ENCODE measurements at regions not wholly inside any gene's neighbourhood (a gene's known extent, or its start where the extent isn't known, plus 50 kb on each side); places are given as distances from the start of the nearest gene placed in this dataset.

DNA sequence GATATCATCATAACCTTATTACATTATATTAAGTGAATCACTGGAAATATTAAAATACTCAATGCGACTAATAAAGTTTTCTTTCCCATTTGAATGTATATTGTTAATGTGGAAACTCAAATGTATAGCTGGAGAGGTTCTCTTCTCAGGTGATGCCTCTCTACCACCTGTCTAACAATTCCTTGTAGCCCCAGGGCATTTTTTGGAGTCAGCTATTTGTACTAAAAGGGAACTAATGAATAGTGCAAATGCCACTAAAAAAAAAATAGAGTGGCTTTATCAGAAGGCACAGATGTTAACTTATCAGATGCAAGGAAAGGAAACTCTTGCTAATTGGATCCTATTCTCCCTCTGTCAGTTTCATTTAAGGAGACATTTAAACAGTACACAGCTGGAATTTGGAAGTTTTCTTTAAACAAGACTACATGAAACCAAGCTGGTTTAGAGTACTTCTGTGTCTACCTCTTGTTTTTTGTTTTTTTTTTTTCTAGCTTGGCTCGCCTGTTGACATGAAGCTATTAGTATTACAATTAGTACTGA, 897.0 kb upstream of the SLC35B3 start:
- Histone ChIP-seq H3K27ac (ENCODE audit: low read depth in 1 of 2, low read length in 1 of 2) (no peak overlapping the region), H3K36me3 (ENCODE audit: control insufficient read depth in 4 of 4, insufficient read depth in 4 of 4, low read length in 4 of 4) (no peaks in the 10 kb centered on the region), H3K9me3 (ENCODE audit: control insufficient read depth in 4 of 4, insufficient read depth in 3 of 4, low read length in 3 of 4) (no peaks in the 10 kb centered on the region), H3K4me3 (no peak overlapping the region), H3K27me3 (ENCODE audit: control insufficient read depth in 3 of 3, insufficient read depth in 3 of 3, low read length in 2 of 3) (no peaks in the 10 kb centered on the region), H3K4me1 (ENCODE audit: control insufficient read depth in 5 of 5, insufficient read depth in 5 of 5, low read length in 5 of 5) (peaks cover 0 to 8% (median 0%) of the 10 kb centered on the region in 5 donors), H3K9ac (ENCODE audit: insufficient read depth in 1 of 2, low read length in 2 of 2) (no peak overlapping the region)
- ATAC-seq (ENCODE audit: insufficient read depth, low FRiP score): no peak
- DNase-seq: no peak
- TF ChIP-seq, protein P1, sequence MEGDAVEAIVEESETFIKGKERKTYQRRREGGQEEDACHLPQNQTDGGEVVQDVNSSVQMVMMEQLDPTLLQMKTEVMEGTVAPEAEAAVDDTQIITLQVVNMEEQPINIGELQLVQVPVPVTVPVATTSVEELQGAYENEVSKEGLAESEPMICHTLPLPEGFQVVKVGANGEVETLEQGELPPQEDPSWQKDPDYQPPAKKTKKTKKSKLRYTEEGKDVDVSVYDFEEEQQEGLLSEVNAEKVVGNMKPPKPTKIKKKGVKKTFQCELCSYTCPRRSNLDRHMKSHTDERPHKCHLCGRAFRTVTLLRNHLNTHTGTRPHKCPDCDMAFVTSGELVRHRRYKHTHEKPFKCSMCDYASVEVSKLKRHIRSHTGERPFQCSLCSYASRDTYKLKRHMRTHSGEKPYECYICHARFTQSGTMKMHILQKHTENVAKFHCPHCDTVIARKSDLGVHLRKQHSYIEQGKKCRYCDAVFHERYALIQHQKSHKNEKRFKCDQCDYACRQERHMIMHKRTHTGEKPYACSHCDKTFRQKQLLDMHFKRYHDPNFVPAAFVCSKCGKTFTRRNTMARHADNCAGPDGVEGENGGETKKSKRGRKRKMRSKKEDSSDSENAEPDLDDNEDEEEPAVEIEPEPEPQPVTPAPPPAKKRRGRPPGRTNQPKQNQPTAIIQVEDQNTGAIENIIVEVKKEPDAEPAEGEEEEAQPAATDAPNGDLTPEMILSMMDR (IDR thresholded peaks at IDR 0.05; ENCODE audit: control extremely low read depth, extremely low read depth): no peak
- 83 to 84% methylated on average over 2 of the region's 2 CpGs for WGBS, 2 donors

DNA sequence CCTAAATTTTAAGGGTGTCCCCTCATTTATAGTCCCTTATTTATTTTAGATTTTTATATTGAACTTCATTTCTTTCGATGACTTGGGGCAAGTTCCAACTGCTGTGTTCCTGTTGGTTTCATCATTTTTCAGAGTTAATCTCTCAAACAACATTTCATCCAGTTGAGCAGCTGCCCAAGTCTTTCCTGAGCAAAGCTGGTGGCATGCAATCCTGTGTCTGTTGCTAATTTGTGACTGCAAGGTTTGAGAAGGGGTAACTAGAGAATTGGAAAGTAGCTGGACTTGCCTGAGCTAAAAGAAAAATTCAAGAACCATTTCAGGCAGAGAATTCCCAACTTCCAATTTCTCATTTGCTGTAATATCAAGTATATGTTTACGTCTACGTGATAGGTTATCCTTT, 881.5 kb upstream of the SLC35B3 start:
- Histone ChIP-seq H3K36me3 (ENCODE audit: control insufficient read depth in 4 of 4, insufficient read depth in 4 of 4, low read length in 4 of 4) (no peaks in the 10 kb centered on the region), H3K4me3 (no peak overlapping the region), H3K4me1 (ENCODE audit: control insufficient read depth in 5 of 5, insufficient read depth in 5 of 5, low read length in 5 of 5) (no peaks in the 10 kb centered on the region), H3K27me3 (ENCODE audit: control insufficient read depth in 3 of 3, insufficient read depth in 3 of 3, low read length in 2 of 3) (no peaks in the 10 kb centered on the region), H3K9ac (ENCODE audit: insufficient read depth in 1 of 2, low read length in 2 of 2) (no peak overlapping the region), H3K9me3 (ENCODE audit: control insufficient read depth in 4 of 4, insufficient read depth in 3 of 4, low read length in 3 of 4) (no peaks in the 10 kb centered on the region), H3K27ac (ENCODE audit: low read depth in 1 of 2, low read length in 1 of 2) (no peak overlapping the region)
- DNase-seq: no peak
- TF ChIP-seq, protein P1 (IDR thresholded peaks at IDR 0.05; ENCODE audit: control extremely low read depth, extremely low read depth): no peak
- no peak for ATAC-seq (ENCODE audit: insufficient read depth, low FRiP score)
- WGBS, 2 donors: 87 to 94% methylated on average over 3 of the region's 3 CpGs

DNA sequence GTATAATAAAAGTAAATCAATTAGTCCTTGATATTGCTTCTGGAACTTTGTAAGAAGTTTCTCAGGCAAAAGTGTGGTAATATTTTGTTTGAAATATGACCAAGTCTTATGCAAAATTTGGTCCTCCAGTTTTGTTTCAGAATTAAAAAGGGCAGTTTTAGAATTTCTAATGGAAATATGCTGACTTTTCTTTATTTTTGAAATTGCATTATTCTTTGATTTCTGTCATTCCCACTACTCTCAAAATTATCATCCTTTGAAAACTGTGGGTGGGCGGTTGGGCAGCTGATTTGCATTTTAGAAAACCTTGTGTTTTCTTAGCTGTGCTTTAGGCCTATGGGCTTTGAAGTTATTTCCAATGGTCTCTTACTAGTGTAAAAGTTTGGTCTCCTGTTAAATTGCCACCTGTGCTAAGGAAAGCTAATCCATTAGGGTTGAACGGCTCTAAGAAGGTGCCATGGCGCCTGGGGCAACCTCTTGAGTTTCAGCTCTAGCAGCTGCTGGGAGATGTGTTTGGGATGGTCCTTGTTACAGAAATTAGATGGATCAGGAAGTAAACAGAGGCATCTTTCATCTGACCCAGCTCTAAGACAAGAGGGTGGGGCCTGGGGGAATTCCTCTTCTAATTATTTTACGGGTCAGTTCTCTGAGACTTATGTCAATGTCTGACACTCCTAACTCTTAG, 880.8 kb upstream of the SLC35B3 start:
- H3K9ac ChIP-seq (ENCODE audit: insufficient read depth in 1 of 2, low read length in 2 of 2): no peak overlapping the region
- 78 to 84% methylated on average over 4 of the region's 4 CpGs for WGBS, 2 donors
- H3K4me3 ChIP-seq: no peak overlapping the region
- DNase-seq: no peak
- H3K27me3 ChIP-seq (ENCODE audit: control insufficient read depth in 3 of 3, insufficient read depth in 3 of 3, low read length in 2 of 3): no peaks in the 10 kb centered on the region
- ATAC-seq (ENCODE audit: insufficient read depth, low FRiP score): no peak
- TF ChIP-seq, protein P1 (IDR thresholded peaks at IDR 0.05; ENCODE audit: control extremely low read depth, extremely low read depth): no peak
- H3K36me3 ChIP-seq (ENCODE audit: control insufficient read depth in 4 of 4, insufficient read depth in 4 of 4, low read length in 4 of 4): no peaks in the 10 kb centered on the region
- H3K9me3 ChIP-seq (ENCODE audit: control insufficient read depth in 4 of 4, insufficient read depth in 3 of 4, low read length in 3 of 4): no peaks in the 10 kb centered on the region
- no peaks in the 10 kb centered on the region for H3K4me1 ChIP-seq (ENCODE audit: control insufficient read depth in 5 of 5, insufficient read depth in 5 of 5, low read length in 5 of 5)
- H3K27ac ChIP-seq (ENCODE audit: low read depth in 1 of 2, low read length in 1 of 2): no peak overlapping the region
